Iris pigment epithelial cell (primary cell): ENCODE measurements at regions not wholly inside any gene's neighbourhood (a gene's known extent, or its start where the extent isn't known, plus 50 kb on each side); places are given as distances from the start of the nearest gene placed in this dataset.

ENCODE experiments used
- DNase-seq: peaks from one replicate; pipeline ENCODE4 v3.0.0-alpha.2; 2011; ENCODE audit warnings: low read depth

GRCh38 chr13:106351251-106351650, 184.2 kb downstream of the EFNB2 start:
- no peak for DNase-seq

GRCh38 chr13:106350208-106350607, 185.3 kb downstream of the EFNB2 start:
- DNase-seq = no peak

- peak; percentile 40 for DNase-seq
These were observed 186.2 kb downstream of the EFNB2 start for GRCh38 chr13:106349080-106349931.

GRCh38 chr13:106348075-106348840, 187.2 kb downstream of the EFNB2 start:
- peak; percentile 70 for DNase-seq

GRCh38 chr13:106344342-106344741, 191.1 kb downstream of the EFNB2 start:
- no peak for DNase-seq

GRCh38 chr13:106343836-106344235, 191.6 kb downstream of the EFNB2 start:
- no peak for DNase-seq

- DNase-seq = no peak
These were observed 195.2 kb downstream of the EFNB2 start for GRCh38 chr13:106340249-106340648.

- peak; percentile 45 for DNase-seq
These were observed 198.2 kb downstream of the EFNB2 start for GRCh38 chr13:106337096-106337850.

- DNase-seq = no peak
These were observed 198.8 kb downstream of the EFNB2 start for GRCh38 chr13:106336668-106337067.

GRCh38 chr13:106332621-106333020, 202.8 kb downstream of the EFNB2 start:
- no peak for DNase-seq

- no peak for DNase-seq
These were observed 204.3 kb downstream of the EFNB2 start for GRCh38 chr13:106331116-106331515.

- DNase-seq = no peak
These were observed 205.5 kb downstream of the EFNB2 start for GRCh38 chr13:106329941-106330340.

- no peak for DNase-seq
These were observed 208.7 kb downstream of the EFNB2 start for GRCh38 chr13:106326751-106327150.

- no peak for DNase-seq
These were observed 211.0 kb downstream of the EFNB2 start for GRCh38 chr13:106324444-106324843.

- no peak for DNase-seq
These were observed 212.8 kb downstream of the EFNB2 start for GRCh38 chr13:106322628-106323027.

- DNase-seq = peak; percentile 99
These were observed 216.5 kb downstream of the EFNB2 start for GRCh38 chr13:106318941-106319411.

- no peak for DNase-seq
These were observed 221.0 kb downstream of the EFNB2 start for GRCh38 chr13:106314417-106314816.

- DNase-seq = no peak
These were observed 224.5 kb downstream of the EFNB2 start for GRCh38 chr13:106311004-106311403.

GRCh38 chr13:106310291-106310865, 225.1 kb downstream of the EFNB2 start:
- no peak for DNase-seq

- no peak for DNase-seq
These were observed 228.6 kb downstream of the EFNB2 start for GRCh38 chr13:106306748-106307277.

GRCh38 chr13:106302843-106303242, 232.6 kb downstream of the EFNB2 start:
- DNase-seq = no peak

GRCh38 chr13:106302011-106302410, 233.5 kb downstream of the EFNB2 start:
- no peak for DNase-seq
